ENCODE measurements at regions not wholly inside any gene's neighbourhood (a gene's known extent, or its start where the extent isn't known, plus 50 kb on each side); places are given as distances from the start of the nearest gene placed in this dataset.

GRCh38 chr12:114269153-114269552 is 136.8 kb downstream of the TBX5 start:
- TF ChIP-seq EZH2phosphoT487 (IDR thresholded peaks at IDR 0.05; ENCODE audit: borderline replicate concordance, low read depth, low read length): no peak
- TF ChIP-seq CTCF (conservative IDR thresholded peaks at IDR 0.05; ENCODE audit: low read length): no peak

Data from OCI-LY7 (cell line).